CD14-positive monocyte (primary cell): ENCODE measurements at regions not wholly inside any gene's neighbourhood (a gene's known extent, or its start where the extent isn't known, plus 50 kb on each side); places are given as distances from the start of the nearest gene placed in this dataset.

Experiments used
- DNase-seq, 3 donors: peaks; one replicate each; pipeline ENCODE4 v3.0.0-alpha.2; 2011 to 2022
- H2AFZ ChIP-seq: 2 replicates; pipeline ENCODE4 v1.6.0; 2012; ENCODE audit warnings: mild to moderate bottlenecking, low read depth, low read length, inconsistent platforms; ENCODE audit not compliant: insufficient read depth, poor library complexity, severe bottlenecking
- H3K27ac ChIP-seq, 2 donors: 1 replicate in 1 of 2; 2 replicates in 1 of 2; pipeline ENCODE4 v1.5.1; 2012 to 2013; ENCODE audit warnings: low read length in 2 of 2, control low read depth in 1 of 2, inconsistent platforms in 1 of 2, low read depth in 1 of 2, mild to moderate bottlenecking in 1 of 2
- H3K27me3 ChIP-seq, 2 donors: one replicate each; pipeline versions ENCODE4 v1.6.0 to v1.6.1; 2011 to 2013; ENCODE audit warnings: low read length in 2 of 2; ENCODE audit not compliant: control insufficient read depth in 2 of 2, insufficient read depth in 2 of 2
- H3K36me3 ChIP-seq, 2 donors: replicated peaks in 1 of 2; 1 replicate in 1 of 2; 2 replicates in 1 of 2; pipeline versions ENCODE4 v1.5.1 to v1.6.1; 2012 to 2013; ENCODE audit warnings: low read length in 2 of 2, control low read depth in 1 of 2, inconsistent platforms in 1 of 2, mild to moderate bottlenecking in 1 of 2; ENCODE audit not compliant: insufficient read depth in 2 of 2, control insufficient read depth in 1 of 2
- H3K4me1 ChIP-seq, 2 donors: 1 replicate in 1 of 2; 2 replicates in 1 of 2; pipeline versions ENCODE4 v1.5.1 to v1.6.1; 2012 to 2013; ENCODE audit warnings: low read length in 2 of 2, control low read depth in 1 of 2, inconsistent platforms in 1 of 2, mild to moderate bottlenecking in 1 of 2, moderate library complexity in 1 of 2; ENCODE audit not compliant: insufficient read depth in 2 of 2, control insufficient read depth in 1 of 2
- H3K4me2 ChIP-seq: replicated peaks from 2 replicates; pipeline ENCODE3; 2012; ENCODE audit warnings: low read length, moderate library complexity, mild to moderate bottlenecking; ENCODE audit not compliant: poor library complexity, severe bottlenecking; ENCODE audit errors: extremely low read depth
- H3K4me3 ChIP-seq, 3 experiments: fragments of 200-600 bp in 1 of 3; sonication (generic) in 1 of 3; replicated peaks in 1 of 3; 1 replicate in 2 of 3; 2 replicates in 1 of 3; pipeline ENCODE4 v1.5.1; 2011 to 2013; ENCODE audit warnings: low read length in 3 of 3, mild to moderate bottlenecking in 3 of 3, control low read depth in 2 of 3, low read depth in 2 of 3, inconsistent platforms in 1 of 3, moderate library complexity in 1 of 3
- H3K79me2 ChIP-seq: 2 replicates; pipeline ENCODE4 v1.6.0; 2012; ENCODE audit warnings: mild to moderate bottlenecking, control low read depth, inconsistent platforms, low read length, moderate library complexity; ENCODE audit not compliant: insufficient read depth
- H3K9ac ChIP-seq: 2 replicates; pipeline ENCODE4 v1.6.0; 2017; ENCODE audit warnings: low read length, mild to moderate bottlenecking; ENCODE audit not compliant: insufficient read depth, poor library complexity, severe bottlenecking
- H3K9me3 ChIP-seq, 2 donors: replicated peaks in 1 of 2; 1 replicate in 1 of 2; 2 replicates in 1 of 2; pipeline versions ENCODE4 v1.5.1 to v1.6.1; 2012 to 2013; ENCODE audit warnings: low read length in 2 of 2, control low read depth in 1 of 2; ENCODE audit not compliant: control insufficient read depth in 1 of 2, insufficient read depth in 1 of 2
- H4K20me1 ChIP-seq: 2 replicates; pipeline ENCODE4 v1.6.0; 2012; ENCODE audit warnings: mild to moderate bottlenecking, low read length, control low read depth, moderate library complexity; ENCODE audit not compliant: insufficient read depth
- H3K27ac Mint-ChIP-seq, 7 donors: one replicate each; pipeline ENCODE4 v1.8.0; 2020; ENCODE audit warnings: mild to moderate bottlenecking in 7 of 7, mixed read lengths in 7 of 7, moderate library complexity in 6 of 7, inconsistent platforms in 2 of 7
- H3K27me3 Mint-ChIP-seq, 3 donors: one replicate each; pipeline ENCODE4 v1.8.0; 2021 to 2022; ENCODE audit warnings: low read depth in 3 of 3, mild to moderate bottlenecking in 3 of 3, mixed read lengths in 3 of 3, moderate library complexity in 3 of 3, inconsistent platforms in 1 of 3
- H3K36me3 Mint-ChIP-seq, 2 donors: one replicate each; pipeline ENCODE4 v1.8.0; 2020; ENCODE audit warnings: mixed read lengths in 2 of 2, inconsistent platforms in 1 of 2, mild to moderate bottlenecking in 1 of 2
- H3K4me1 Mint-ChIP-seq: one replicate; pipeline ENCODE4 v1.8.0; 2020; ENCODE audit warnings: mild to moderate bottlenecking, mixed read lengths
- H3K4me3 Mint-ChIP-seq, 2 donors: one replicate each; pipeline ENCODE4 v1.8.0; 2020; ENCODE audit warnings: mild to moderate bottlenecking in 2 of 2, mixed read lengths in 2 of 2, moderate library complexity in 1 of 2
- H3K9me3 Mint-ChIP-seq, 7 donors: one replicate each; pipeline ENCODE4 v1.8.0; 2020 to 2022; ENCODE audit warnings: mixed read lengths in 7 of 7, mild to moderate bottlenecking in 6 of 7, moderate library complexity in 6 of 7, inconsistent platforms in 2 of 7
- WGBS: methylation state at CpG from one replicate; pipeline ENCODE4 v1.1.5; 2013; ENCODE audit warnings: missing lambda C conversion rate; ENCODE audit not compliant: insufficient coverage; 5-methylcytosine and 5-hydroxymethylcytosine counted together
- intact Hi-C, 2 donors: fragments of 100-400 bp; cut with micrococcal nuclease; formaldehyde crosslinking; loops; one replicate each; pipeline versions ENCODE4 v1.15.0 to v1.15.1; 2023
- TF ChIP-seq, protein P1 (sequence below): fragments of 200-600 bp; IDR thresholded peaks from one replicate; pipeline ENCODE4 v1.8.0; 2022; ENCODE audit warnings: antibody characterized with exemption, mild to moderate bottlenecking

DNA sequence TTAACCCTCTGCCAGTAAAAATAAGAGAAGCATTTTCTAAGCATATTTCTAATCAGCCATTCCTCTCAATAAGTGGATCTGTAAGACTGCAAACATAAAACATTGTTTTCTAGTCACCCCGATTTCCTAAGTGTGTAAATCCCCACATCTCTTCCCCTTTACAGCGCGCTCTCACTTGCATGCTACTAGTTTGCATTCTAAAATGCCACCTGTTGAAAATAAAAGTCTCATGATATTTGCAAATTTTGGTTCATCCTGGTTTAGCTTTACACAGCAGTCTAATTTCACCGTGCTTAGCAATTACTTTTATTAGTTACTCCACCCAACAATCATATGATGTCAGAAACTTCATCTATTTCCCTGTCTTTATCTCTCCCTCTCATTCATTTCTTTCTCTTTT is 1230.7 kb upstream of the ZEB2 start:
- no peaks in the 10 kb centered on the region for H3K27me3 ChIP-seq
- Mint-ChIP-seq H3K4me3 (peak overlapping the region in 1 of 2 donors; percentile 60), H3K9me3 (peaks cover 0 to 2% (median 0%) of the 10 kb centered on the region in 7 donors), H3K27me3 (peaks cover 0 to 2% (median 1%) of the 10 kb centered on the region in 3 donors), H3K27ac (peak overlapping the region; percentile 61 to 97 (median 92)), H3K36me3 (peaks cover 0 to 2% of the 10 kb centered on the region in 2 donors), H3K4me1 (peaks cover 33% of the 10 kb centered on the region)
- H3K4me1 ChIP-seq: peaks cover 30 to 34% of the 10 kb centered on the region in 2 donors
- WGBS: 0% methylated on average over 1 of the region's 4 CpGs
- H3K4me3 ChIP-seq: no peak overlapping the region
- TF ChIP-seq, protein P1, sequence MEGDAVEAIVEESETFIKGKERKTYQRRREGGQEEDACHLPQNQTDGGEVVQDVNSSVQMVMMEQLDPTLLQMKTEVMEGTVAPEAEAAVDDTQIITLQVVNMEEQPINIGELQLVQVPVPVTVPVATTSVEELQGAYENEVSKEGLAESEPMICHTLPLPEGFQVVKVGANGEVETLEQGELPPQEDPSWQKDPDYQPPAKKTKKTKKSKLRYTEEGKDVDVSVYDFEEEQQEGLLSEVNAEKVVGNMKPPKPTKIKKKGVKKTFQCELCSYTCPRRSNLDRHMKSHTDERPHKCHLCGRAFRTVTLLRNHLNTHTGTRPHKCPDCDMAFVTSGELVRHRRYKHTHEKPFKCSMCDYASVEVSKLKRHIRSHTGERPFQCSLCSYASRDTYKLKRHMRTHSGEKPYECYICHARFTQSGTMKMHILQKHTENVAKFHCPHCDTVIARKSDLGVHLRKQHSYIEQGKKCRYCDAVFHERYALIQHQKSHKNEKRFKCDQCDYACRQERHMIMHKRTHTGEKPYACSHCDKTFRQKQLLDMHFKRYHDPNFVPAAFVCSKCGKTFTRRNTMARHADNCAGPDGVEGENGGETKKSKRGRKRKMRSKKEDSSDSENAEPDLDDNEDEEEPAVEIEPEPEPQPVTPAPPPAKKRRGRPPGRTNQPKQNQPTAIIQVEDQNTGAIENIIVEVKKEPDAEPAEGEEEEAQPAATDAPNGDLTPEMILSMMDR: no peak
- peak overlapping the region; percentile 55 for H3K4me2 ChIP-seq
- no peaks in the 10 kb centered on the region for H3K9me3 ChIP-seq
- no peaks in the 10 kb centered on the region for H3K79me2 ChIP-seq
- peak; percentile 67 to 88 (median 71) for DNase-seq
- no peaks in the 10 kb centered on the region for H4K20me1 ChIP-seq
- H2AFZ ChIP-seq: no peak overlapping the region
- peak overlapping the region in 1 of 2 donors; percentile 90 for H3K27ac ChIP-seq
- peak overlapping the region; percentile 46 for H3K9ac ChIP-seq
- intact Hi-C loops: loop anchor here (2.0 to 10.0 kb wide), 4 partner anchors 58 to 1228 kb away; partner anchors contain the start of gene ZEB2 (in 2 of the 2)
- no peaks in the 10 kb centered on the region for H3K36me3 ChIP-seq

GRCh38 chr2:145750144-145750543 is 1230.2 kb upstream of the ZEB2 start:
- Histone ChIP-seq H3K4me3 (no peak overlapping the region), H3K27me3 (no peaks in the 10 kb centered on the region), H3K36me3 (no peaks in the 10 kb centered on the region), H2AFZ (no peak overlapping the region), H3K4me1 (peaks cover 34 to 38% of the 10 kb centered on the region in 2 donors), H3K27ac (peak overlapping the region in 1 of 2 donors; percentile 90), H3K4me2 (peak overlapping the region; percentile 55), H4K20me1 (no peaks in the 10 kb centered on the region), H3K79me2 (no peaks in the 10 kb centered on the region), H3K9me3 (no peaks in the 10 kb centered on the region), H3K9ac (no peak overlapping the region)
- peak overlapping the region in 1 of 2 donors; percentile 7 for H3K4me3 Mint-ChIP-seq
- peaks cover 0 to 2% (median 1%) of the 10 kb centered on the region in 3 donors for H3K27me3 Mint-ChIP-seq
- DNase-seq: no peak
- H3K4me1 Mint-ChIP-seq: peaks cover 38% of the 10 kb centered on the region
- no CpG with 5 or more reads among the region's 2 CpGs for WGBS
- H3K27ac Mint-ChIP-seq: peak overlapping the region in 4 of 7 donors; percentile 78 to 97 (median 92)
- H3K9me3 Mint-ChIP-seq: peaks cover 0 to 2% (median 0%) of the 10 kb centered on the region in 7 donors
- H3K36me3 Mint-ChIP-seq: peaks cover 0 to 2% of the 10 kb centered on the region in 2 donors
- TF ChIP-seq, protein P1: no peak
- intact Hi-C loops: loop anchor here (2.0 to 10.0 kb wide), 4 partner anchors 57 to 1228 kb away; partner anchors contain the start of gene ZEB2 (in 2 of the 2)
